Testis (tissue), 2 donors: ENCODE measurements at regions not wholly inside any gene's neighbourhood (a gene's known extent, or its start where the extent isn't known, plus 50 kb on each side); places are given as distances from the start of the nearest gene placed in this dataset.

Source experiments
- CTCF ChIP-seq, 3 experiments: fragments of 450-650 bp in 2 of 3; fragments of 200-600 bp in 1 of 3; sonication (generic) in 1 of 3; IDR thresholded peaks; one replicate each; pipeline ENCODE4 v1.5.1; 2016 to 2019; ENCODE audit warnings: antibody characterized with exemption in 3 of 3, mild to moderate bottlenecking in 2 of 3, moderate library complexity in 1 of 3
- POLR2A ChIP-seq: fragments of 450-650 bp; IDR thresholded peaks from one replicate; pipeline ENCODE4 v1.6.1; 2017; ENCODE audit warnings: antibody characterized with exemption, mild to moderate bottlenecking, moderate library complexity

GRCh38 chr1:208631092-208631491 lies 386.9 kb upstream of the PLXNA2 start:
- no peak for TF ChIP-seq CTCF (IDR thresholded peaks at IDR 0.05)
- TF ChIP-seq POLR2A: no peak
